ENCODE measurements at regions not wholly inside any gene's neighbourhood (a gene's known extent, or its start where the extent isn't known, plus 50 kb on each side); places are given as distances from the start of the nearest gene placed in this dataset.

- Mint-ChIP-seq H3K4me3 (no peak overlapping the region), H3K9me3 (no peaks in the 10 kb centered on the region)
Observed at GRCh38 chr9:27625751-27626150, 52.5 kb upstream of the C9orf72 start.

GRCh38 chr9:27626244-27627187 lies 53.2 kb upstream of the C9orf72 start:
- Mint-ChIP-seq H3K4me3 (no peak overlapping the region), H3K36me3 (no peaks in the 10 kb centered on the region), H3K27me3 (peaks cover 14 to 19% of the 10 kb centered on the region in 2 donors), H3K9me3 (no peaks in the 10 kb centered on the region), H3K27ac (no peak overlapping the region), H3K4me1 (peaks cover 0 to 6% of the 10 kb centered on the region in 2 donors)
- no peak for DNase-seq
- no peak for ATAC-seq (replicated peaks)

More at GRCh38 chr9:27625751-27626150, 52.5 kb upstream of the C9orf72 start:
- Mint-ChIP-seq H3K27me3 (peaks cover 9 to 12% of the 10 kb centered on the region in 2 donors), H3K4me1 (peaks cover 0 to 6% of the 10 kb centered on the region in 2 donors), H3K27ac (no peak overlapping the region), H3K36me3 (no peaks in the 10 kb centered on the region)
- ATAC-seq (replicated peaks), result no peak
- no peak for DNase-seq

- Mint-ChIP-seq H3K27ac (no peak overlapping the region), H3K36me3 (no peaks in the 10 kb centered on the region), H3K4me1 (peaks cover 0 to 6% of the 10 kb centered on the region in 2 donors), H3K4me3 (no peak overlapping the region), H3K27me3 (peaks cover 14 to 21% of the 10 kb centered on the region in 2 donors), H3K9me3 (no peaks in the 10 kb centered on the region)
- no peak for DNase-seq
- no peak for ATAC-seq (replicated peaks)
Observed at GRCh38 chr9:27627188-27627564, 53.9 kb upstream of the C9orf72 start.

- Mint-ChIP-seq H3K27me3 (peaks cover 14 to 24% of the 10 kb centered on the region in 2 donors), H3K4me3 (no peak overlapping the region), H3K27ac (no peak overlapping the region), H3K9me3 (no peaks in the 10 kb centered on the region), H3K36me3 (no peaks in the 10 kb centered on the region), H3K4me1 (no peaks in the 10 kb centered on the region)
- ATAC-seq (replicated peaks) (no peak), DNase-seq (no peak)
Observed at GRCh38 chr9:27628311-27628710, 55.0 kb upstream of the C9orf72 start.

- Mint-ChIP-seq H3K27ac (no peak overlapping the region), H3K27me3 (peaks cover 11 to 25% of the 10 kb centered on the region in 2 donors), H3K4me1 (peaks cover 0 to 2% of the 10 kb centered on the region in 2 donors), H3K4me3 (no peak overlapping the region), H3K9me3 (no peaks in the 10 kb centered on the region), H3K36me3 (no peaks in the 10 kb centered on the region)
- DNase-seq, result no peak
- no peak for ATAC-seq (replicated peaks)
Observed at GRCh38 chr9:27629425-27629824, 56.1 kb upstream of the C9orf72 start.

GRCh38 chr9:27632254-27632653 lies 59.0 kb upstream of the C9orf72 start:
- Mint-ChIP-seq H3K9me3 (no peaks in the 10 kb centered on the region), H3K27me3 (peaks cover 5 to 19% of the 10 kb centered on the region in 2 donors), H3K27ac (no peak overlapping the region), H3K36me3 (no peaks in the 10 kb centered on the region), H3K4me1 (peaks cover 0 to 5% of the 10 kb centered on the region in 2 donors), H3K4me3 (no peak overlapping the region)
- no peak for ATAC-seq (replicated peaks)
- no peak for DNase-seq

GRCh38 chr9:27633764-27634163 lies 60.5 kb upstream of the C9orf72 start:
- no peak for DNase-seq
- ATAC-seq (replicated peaks), result no peak
- H3K4me3 Mint-ChIP-seq, result no peak overlapping the region
- H3K36me3 Mint-ChIP-seq, result no peaks in the 10 kb centered on the region
- H3K27me3 Mint-ChIP-seq, result peaks cover 5 to 19% of the 10 kb centered on the region in 2 donors
- H3K4me1 Mint-ChIP-seq, result peaks cover 0 to 5% of the 10 kb centered on the region in 2 donors
- no peaks in the 10 kb centered on the region for H3K9me3 Mint-ChIP-seq
- no peak overlapping the region for H3K27ac Mint-ChIP-seq

GRCh38 chr9:27634879-27635278 lies 61.6 kb upstream of the C9orf72 start:
- Mint-ChIP-seq H3K27ac (no peak overlapping the region), H3K27me3 (peaks cover 5 to 19% of the 10 kb centered on the region in 2 donors), H3K4me1 (peaks cover 0 to 5% of the 10 kb centered on the region in 2 donors), H3K4me3 (no peak overlapping the region), H3K9me3 (no peaks in the 10 kb centered on the region), H3K36me3 (no peaks in the 10 kb centered on the region)
- peak; percentile 18 for DNase-seq
- ATAC-seq (replicated peaks), result peak; percentile 92 to 100

GRCh38 chr9:27638716-27639115 lies 65.4 kb upstream of the C9orf72 start:
- H3K4me1 Mint-ChIP-seq, result peaks cover 0 to 5% of the 10 kb centered on the region in 2 donors
- peaks cover 0 to 2% of the 10 kb centered on the region in 2 donors for H3K9me3 Mint-ChIP-seq
- DNase-seq, result no peak

GRCh38 chr9:27645161-27645840 lies 72.0 kb upstream of the C9orf72 start:
- H3K9me3 Mint-ChIP-seq, result peaks cover 0 to 2% of the 10 kb centered on the region in 2 donors
- H3K27ac Mint-ChIP-seq, result no peak overlapping the region
- H3K4me3 Mint-ChIP-seq, result no peak overlapping the region
- peaks cover 6 to 13% of the 10 kb centered on the region in 2 donors for H3K27me3 Mint-ChIP-seq
- no peak for ATAC-seq (replicated peaks)
- no peaks in the 10 kb centered on the region for H3K36me3 Mint-ChIP-seq
- no peaks in the 10 kb centered on the region for H3K4me1 Mint-ChIP-seq
- DNase-seq, result no peak

More at GRCh38 chr9:27638716-27639115, 65.4 kb upstream of the C9orf72 start:
- H3K27ac Mint-ChIP-seq, result no peak overlapping the region
- ATAC-seq (replicated peaks), result no peak
- H3K27me3 Mint-ChIP-seq, result peaks cover 6% of the 10 kb centered on the region in 2 donors
- no peak overlapping the region for H3K4me3 Mint-ChIP-seq
- H3K36me3 Mint-ChIP-seq, result no peaks in the 10 kb centered on the region

GRCh38 chr9:27653246-27653645 lies 80.0 kb upstream of the C9orf72 start:
- Mint-ChIP-seq H3K9me3 (peaks cover 0 to 4% of the 10 kb centered on the region in 2 donors), H3K4me1 (no peaks in the 10 kb centered on the region), H3K27ac (no peak overlapping the region), H3K36me3 (no peaks in the 10 kb centered on the region), H3K4me3 (no peak overlapping the region), H3K27me3 (peaks cover 0 to 4% of the 10 kb centered on the region in 2 donors)
- ATAC-seq (replicated peaks) (no peak), DNase-seq (no peak)

GRCh38 chr9:27653957-27654356 lies 80.7 kb upstream of the C9orf72 start:
- DNase-seq (no peak), ATAC-seq (replicated peaks) (no peak)
- Mint-ChIP-seq H3K27ac (no peak overlapping the region), H3K4me1 (no peaks in the 10 kb centered on the region), H3K36me3 (no peaks in the 10 kb centered on the region), H3K27me3 (no peaks in the 10 kb centered on the region), H3K4me3 (no peak overlapping the region), H3K9me3 (peaks cover 0 to 4% of the 10 kb centered on the region in 2 donors)

GRCh38 chr9:27654629-27655285 lies 81.5 kb upstream of the C9orf72 start:
- Mint-ChIP-seq H3K27ac (no peak overlapping the region), H3K27me3 (no peaks in the 10 kb centered on the region), H3K4me3 (no peak overlapping the region), H3K36me3 (no peaks in the 10 kb centered on the region), H3K4me1 (no peaks in the 10 kb centered on the region), H3K9me3 (peaks cover 0 to 4% of the 10 kb centered on the region in 2 donors)
- ATAC-seq (replicated peaks) (no peak), DNase-seq (no peak)

GRCh38 chr9:27655441-27655840 lies 82.2 kb upstream of the C9orf72 start:
- Mint-ChIP-seq H3K4me3 (no peak overlapping the region), H3K27ac (no peak overlapping the region), H3K27me3 (no peaks in the 10 kb centered on the region), H3K36me3 (no peaks in the 10 kb centered on the region), H3K9me3 (peaks cover 0 to 4% of the 10 kb centered on the region in 2 donors), H3K4me1 (no peaks in the 10 kb centered on the region)
- no peak for ATAC-seq (replicated peaks)
- DNase-seq, result no peak
